ENCODE measurements at regions not wholly inside any gene's neighbourhood (a gene's known extent, or its start where the extent isn't known, plus 50 kb on each side); places are given as distances from the start of the nearest gene placed in this dataset.
"Not testable (repeated sequence)": the region's sequence is repeated elsewhere in the genome, so short reads cannot be mapped to it uniquely, and the experiment has no call there.

DNA sequence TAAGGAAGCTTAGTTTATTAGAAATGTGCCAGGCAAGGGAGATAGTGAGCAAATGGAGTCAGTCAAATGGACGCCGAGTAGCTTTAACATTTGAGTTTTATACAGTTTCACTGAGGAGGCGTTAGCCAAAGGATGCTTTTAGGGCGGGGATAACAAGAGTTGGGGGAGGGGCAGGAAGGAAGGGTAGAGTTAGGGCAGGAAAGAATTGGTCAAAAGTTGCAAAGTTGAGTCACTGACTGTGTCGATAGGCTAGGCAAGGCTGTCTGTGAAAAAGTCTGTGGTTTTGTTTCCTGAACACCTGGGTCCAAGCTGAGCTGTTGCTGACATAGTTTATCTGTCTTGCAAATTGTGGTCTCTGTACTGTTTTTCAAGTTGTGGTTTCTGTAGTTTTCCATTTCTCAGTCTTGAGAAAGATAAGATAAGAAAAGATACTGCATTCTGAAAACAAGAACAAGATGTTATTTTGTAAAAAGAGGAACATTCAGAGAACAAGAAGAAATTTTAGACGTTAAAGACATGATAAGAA is 62.6 kb upstream of the RESF1 start:
- no peak overlapping the region for H3K4me3 ChIP-seq
- no peaks in the 10 kb centered on the region for H3K4me1 ChIP-seq
- no peaks in the 10 kb centered on the region for H3K9me3 ChIP-seq
- intact Hi-C loops (cut with DNase I; ENCODE audit: low total_unique reads) = no loop called here
- H3K27me3 ChIP-seq = no peaks in the 10 kb centered on the region
- peak overlapping the region; percentile 28 to 51 for H3K27ac ChIP-seq
- TF ChIP-seq POLR2A (IDR thresholded peaks at IDR 0.05) = no peak
- TF ChIP-seq, protein P1, sequence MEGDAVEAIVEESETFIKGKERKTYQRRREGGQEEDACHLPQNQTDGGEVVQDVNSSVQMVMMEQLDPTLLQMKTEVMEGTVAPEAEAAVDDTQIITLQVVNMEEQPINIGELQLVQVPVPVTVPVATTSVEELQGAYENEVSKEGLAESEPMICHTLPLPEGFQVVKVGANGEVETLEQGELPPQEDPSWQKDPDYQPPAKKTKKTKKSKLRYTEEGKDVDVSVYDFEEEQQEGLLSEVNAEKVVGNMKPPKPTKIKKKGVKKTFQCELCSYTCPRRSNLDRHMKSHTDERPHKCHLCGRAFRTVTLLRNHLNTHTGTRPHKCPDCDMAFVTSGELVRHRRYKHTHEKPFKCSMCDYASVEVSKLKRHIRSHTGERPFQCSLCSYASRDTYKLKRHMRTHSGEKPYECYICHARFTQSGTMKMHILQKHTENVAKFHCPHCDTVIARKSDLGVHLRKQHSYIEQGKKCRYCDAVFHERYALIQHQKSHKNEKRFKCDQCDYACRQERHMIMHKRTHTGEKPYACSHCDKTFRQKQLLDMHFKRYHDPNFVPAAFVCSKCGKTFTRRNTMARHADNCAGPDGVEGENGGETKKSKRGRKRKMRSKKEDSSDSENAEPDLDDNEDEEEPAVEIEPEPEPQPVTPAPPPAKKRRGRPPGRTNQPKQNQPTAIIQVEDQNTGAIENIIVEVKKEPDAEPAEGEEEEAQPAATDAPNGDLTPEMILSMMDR (IDR thresholded peaks at IDR 0.05) = no peak
- DNase-seq = peak; percentile 21 to 32
- H3K36me3 ChIP-seq = no peaks in the 10 kb centered on the region

DNA sequence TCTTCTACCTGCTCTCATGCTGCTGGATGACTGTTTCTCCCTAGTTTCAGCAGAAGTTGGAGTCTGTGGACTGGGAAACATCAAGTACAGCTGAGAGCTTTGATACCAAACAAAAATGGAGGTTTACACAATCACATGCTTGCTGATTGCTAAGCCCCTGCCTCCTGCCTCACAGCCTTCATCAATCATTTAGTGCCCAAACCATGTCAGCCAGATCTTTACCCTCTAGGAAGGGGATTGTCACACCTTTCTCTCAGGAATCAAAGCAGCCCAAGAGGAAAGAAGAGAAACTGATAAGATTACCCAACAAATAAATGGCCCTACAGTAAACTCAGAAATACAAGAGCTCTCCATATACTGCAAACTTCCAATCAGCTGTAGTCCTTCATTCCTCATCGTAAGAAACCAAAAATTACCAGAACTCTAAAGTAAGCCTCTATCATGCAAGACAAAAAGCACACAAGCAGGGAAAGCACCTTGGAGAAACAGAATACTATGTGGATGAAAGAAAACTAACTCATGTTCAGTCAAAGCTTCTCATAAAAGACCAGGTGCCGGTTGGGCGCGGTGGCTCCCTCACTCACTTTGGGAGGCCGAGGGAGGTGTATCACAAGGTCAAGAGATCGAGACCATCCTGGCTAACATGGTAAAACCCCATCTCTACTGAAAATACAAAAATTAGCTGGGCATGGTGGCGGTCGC is 63.6 kb upstream of the RESF1 start:
- intact Hi-C loops (cut with DNase I; ENCODE audit: low total_unique reads) = no loop called here
- DNase-seq = no peak
- Histone ChIP-seq H3K9me3 (no peaks in the 10 kb centered on the region), H3K27ac (peak overlapping the region in 1 of 2 donors; percentile 51), H3K36me3 (no peaks in the 10 kb centered on the region), H3K4me3 (no peak overlapping the region), H3K4me1 (no peaks in the 10 kb centered on the region), H3K27me3 (no peaks in the 10 kb centered on the region)
- TF ChIP-seq, protein P1 (IDR thresholded peaks at IDR 0.05) = no peak
- TF ChIP-seq POLR2A (IDR thresholded peaks at IDR 0.05) = no peak

DNA sequence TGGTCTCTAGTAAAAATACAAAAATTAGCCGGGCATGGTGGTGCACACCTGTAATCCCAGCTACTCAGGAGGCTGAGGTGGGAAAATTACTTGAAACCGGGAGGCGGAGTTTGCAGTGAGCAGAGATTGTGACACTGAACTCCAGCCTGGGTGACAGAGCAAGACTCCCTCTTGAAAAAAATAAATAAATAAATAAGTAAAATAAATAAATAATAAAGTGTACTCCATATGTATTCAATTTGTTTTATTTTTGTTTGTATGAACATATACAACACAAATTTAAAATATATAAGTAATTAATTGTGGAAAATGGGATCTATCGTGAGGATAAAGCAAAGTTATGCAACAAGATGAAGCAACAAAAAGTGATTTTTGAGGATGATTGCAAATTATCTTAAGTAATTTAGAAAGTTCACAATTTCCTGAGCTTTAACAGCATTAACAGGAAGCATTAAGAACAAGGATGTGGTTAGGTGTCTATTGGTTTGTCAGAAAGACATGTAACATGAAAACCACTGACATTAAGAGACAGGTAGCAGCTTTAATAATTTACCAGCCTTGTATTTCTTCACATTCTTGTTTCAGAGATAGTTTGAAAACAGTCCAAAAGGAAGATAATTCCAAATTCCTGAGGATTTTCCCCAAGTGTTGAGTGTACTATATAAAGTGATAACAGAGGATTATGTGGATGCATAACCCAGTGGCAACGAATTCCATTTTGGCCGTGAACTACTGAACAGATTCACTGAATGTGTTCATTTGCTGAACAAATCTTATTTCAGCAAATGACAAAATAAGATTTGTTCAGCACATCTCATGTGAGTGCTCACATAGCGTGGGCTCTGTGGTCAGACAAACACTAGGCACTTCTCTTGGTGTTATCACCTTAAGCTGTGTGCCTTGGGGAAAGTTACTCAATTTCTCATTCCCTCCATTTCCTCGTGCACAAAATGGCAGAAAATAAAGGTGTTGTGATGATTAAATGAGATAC is 68.6 kb upstream of the RESF1 start:
- no peak for TF ChIP-seq POLR2A (IDR thresholded peaks at IDR 0.05)
- TF ChIP-seq, protein P1 (IDR thresholded peaks at IDR 0.05) = no peak
- intact Hi-C loops (cut with DNase I; ENCODE audit: low total_unique reads) = no loop called here
- H3K36me3 ChIP-seq = no peaks in the 10 kb centered on the region
- no peak overlapping the region for H3K4me3 ChIP-seq
- DNase-seq = no peak
- H3K27me3 ChIP-seq = no peaks in the 10 kb centered on the region
- no peaks in the 10 kb centered on the region for H3K4me1 ChIP-seq
- no peaks in the 10 kb centered on the region for H3K9me3 ChIP-seq
- no peak overlapping the region for H3K27ac ChIP-seq

DNA sequence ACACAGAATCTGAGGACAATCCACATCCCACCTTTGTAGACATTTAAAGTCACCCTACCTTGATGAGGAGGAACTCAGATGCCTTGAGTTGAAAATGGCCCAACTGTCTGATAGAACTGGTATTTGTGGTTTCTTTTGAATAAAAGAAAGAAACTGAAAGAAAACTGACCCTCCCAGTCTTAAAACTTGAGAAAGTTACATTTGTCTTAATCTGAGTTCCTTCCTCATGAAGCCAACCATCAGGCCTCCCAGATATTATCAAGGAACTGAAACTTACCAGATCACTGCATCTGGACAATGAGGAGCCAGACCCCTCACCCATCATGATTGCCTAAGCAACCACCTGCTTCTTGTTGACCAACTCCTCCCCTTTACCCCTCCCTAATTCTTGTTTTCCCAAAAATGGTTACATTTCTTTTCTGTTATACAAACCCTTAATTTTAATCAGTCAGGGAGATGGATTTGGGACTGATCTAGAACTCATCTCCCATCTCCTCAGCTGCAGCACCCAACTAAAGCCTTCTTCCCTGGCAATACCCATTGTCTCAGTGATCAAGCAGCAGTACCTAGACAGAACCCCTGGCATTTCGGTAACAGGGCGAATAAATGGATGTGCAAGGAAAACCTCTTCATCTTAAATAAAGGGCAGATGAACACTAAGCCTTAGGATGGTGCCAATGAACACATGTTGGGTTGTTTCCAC is 72.0 kb upstream of the RESF1 start:
- TF ChIP-seq, protein P1 (IDR thresholded peaks at IDR 0.05) = no peak
- no peak for TF ChIP-seq POLR2A (IDR thresholded peaks at IDR 0.05)
- no peaks in the 10 kb centered on the region for H3K36me3 ChIP-seq
- intact Hi-C loops (cut with DNase I; ENCODE audit: low total_unique reads) = no loop called here
- no peak overlapping the region for H3K27ac ChIP-seq
- no peak for DNase-seq
- H3K9me3 ChIP-seq = no peaks in the 10 kb centered on the region
- no peaks in the 10 kb centered on the region for H3K4me1 ChIP-seq
- H3K27me3 ChIP-seq = no peaks in the 10 kb centered on the region
- H3K4me3 ChIP-seq = no peak overlapping the region

DNA sequence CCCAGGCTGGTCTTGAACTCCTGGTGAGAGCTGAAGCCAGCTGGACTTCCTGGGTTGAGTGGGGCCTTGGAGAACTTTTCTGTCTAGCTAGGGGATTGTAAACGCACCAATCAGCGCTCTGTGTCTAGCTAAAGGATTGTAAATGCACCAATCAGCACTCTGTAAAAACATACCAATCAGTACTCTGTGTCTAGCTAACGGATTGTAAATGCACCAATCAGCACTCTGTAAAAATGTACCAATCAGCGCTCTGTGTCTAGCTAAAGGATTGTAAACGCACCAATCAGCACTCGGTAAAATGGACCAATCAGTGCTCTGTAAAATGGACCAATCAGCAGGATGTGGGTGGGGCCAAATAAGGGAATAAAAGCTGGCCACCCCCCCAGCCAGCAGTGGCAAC is 76.5 kb upstream of the RESF1 start:
- H3K27me3 ChIP-seq; H3K9me3 ChIP-seq; intact Hi-C loops (cut with DNase I; ENCODE audit: low total_unique reads); H3K27ac ChIP-seq; H3K4me1 ChIP-seq; H3K36me3 ChIP-seq; H3K4me3 ChIP-seq; DNase-seq: not testable (repeated sequence)

All from uterus (tissue), 3 donors.